EH (cell line): ENCODE measurements at regions not wholly inside any gene's neighbourhood (a gene's known extent, or its start where the extent isn't known, plus 50 kb on each side); places are given as distances from the start of the nearest gene placed in this dataset.
A peak's percentile ranks its signal among the peaks of the same experiment; 100 is the strongest.

Experiments used
- DNase-seq: peaks from one replicate; pipeline ENCODE4 v3.0.0-alpha.2; 2015; ENCODE audit warnings: low read depth

GRCh38 chr1:23615423-23615822 lies 56.1 kb upstream of the ID3 start:
- DNase-seq: no peak

- no peak for DNase-seq
These were observed 54.8 kb upstream of the ID3 start for GRCh38 chr1:23614032-23614660.

- no peak for DNase-seq
These were observed 54.1 kb upstream of the ID3 start for GRCh38 chr1:23613191-23614031.

GRCh38 chr1:23611601-23612327 lies 52.5 kb upstream of the ID3 start:
- DNase-seq: no peak

- DNase-seq: no peak
These were observed 51.4 kb upstream of the ID3 start for GRCh38 chr1:23610677-23611076.

- DNase-seq: peak; percentile 43
These were observed 50.7 kb upstream of the ID3 start for GRCh38 chr1:23609971-23610370.
